ENCODE measurements at regions not wholly inside any gene's neighbourhood (a gene's known extent, or its start where the extent isn't known, plus 50 kb on each side); places are given as distances from the start of the nearest gene placed in this dataset.
"Not testable (repeated sequence)": the region's sequence is repeated elsewhere in the genome, so short reads cannot be mapped to it uniquely, and the experiment has no call there.

- no peak for DNase-seq
Observed at GRCh38 chr9:22654833-22655232, 208.2 kb downstream of the DMRTA1 start.

- DNase-seq = no peak
Observed at GRCh38 chr9:22657713-22658112, 211.1 kb downstream of the DMRTA1 start.

GRCh38 chr9:22658484-22658883 is 211.9 kb downstream of the DMRTA1 start:
- not testable (repeated sequence) for DNase-seq

- DNase-seq = peak; percentile 19
Observed at GRCh38 chr9:22682536-22682935, 235.9 kb downstream of the DMRTA1 start.

GRCh38 chr9:22682961-22683699 is 236.5 kb downstream of the DMRTA1 start:
- DNase-seq = peak; percentile 70

- DNase-seq = peak; percentile 40
Observed at GRCh38 chr9:22683700-22684075, 237.1 kb downstream of the DMRTA1 start.

GRCh38 chr9:22693156-22693555 is 246.5 kb downstream of the DMRTA1 start:
- DNase-seq = no peak

- DNase-seq = peak; percentile 78
Observed at GRCh38 chr9:22700171-22700570, 253.5 kb downstream of the DMRTA1 start.

- no peak for DNase-seq
Observed at GRCh38 chr9:22718653-22719052, 272.0 kb downstream of the DMRTA1 start.

GRCh38 chr9:22722492-22722891 is 275.9 kb downstream of the DMRTA1 start:
- DNase-seq = no peak

GRCh38 chr9:22731786-22732185 is 285.2 kb downstream of the DMRTA1 start:
- DNase-seq = no peak

- no peak for DNase-seq
Observed at GRCh38 chr9:22739712-22740111, 293.1 kb downstream of the DMRTA1 start.

GRCh38 chr9:22740781-22741180 is 294.2 kb downstream of the DMRTA1 start:
- DNase-seq = no peak

GRCh38 chr9:22742401-22742800 is 295.8 kb downstream of the DMRTA1 start:
- no peak for DNase-seq

GRCh38 chr9:22773501-22774220 is 327.0 kb downstream of the DMRTA1 start:
- DNase-seq = no peak

- no peak for DNase-seq
Observed at GRCh38 chr9:22790329-22790728, 343.7 kb downstream of the DMRTA1 start.

- DNase-seq = no peak
Observed at GRCh38 chr9:22808876-22809275, 362.3 kb downstream of the DMRTA1 start.

GRCh38 chr9:22809371-22809770 is 362.7 kb downstream of the DMRTA1 start:
- DNase-seq = no peak

- DNase-seq = peak; percentile 40
Observed at GRCh38 chr9:22813529-22813928, 366.9 kb downstream of the DMRTA1 start.

GRCh38 chr9:22815246-22815645 is 368.6 kb downstream of the DMRTA1 start:
- no peak for DNase-seq

GRCh38 chr9:22817181-22817580 is 370.6 kb downstream of the DMRTA1 start:
- DNase-seq = no peak

- no peak for DNase-seq
Observed at GRCh38 chr9:22829236-22829635, 382.6 kb downstream of the DMRTA1 start.

- DNase-seq = no peak
Observed at GRCh38 chr9:22838266-22838665, 391.6 kb downstream of the DMRTA1 start.

GRCh38 chr9:22840641-22841040 is 394.0 kb downstream of the DMRTA1 start:
- no peak for DNase-seq

GRCh38 chr9:22845243-22845642 is 398.6 kb downstream of the DMRTA1 start:
- DNase-seq = not testable (repeated sequence)
